ENCODE measurements at regions not wholly inside any gene's neighbourhood (a gene's known extent, or its start where the extent isn't known, plus 50 kb on each side); places are given as distances from the start of the nearest gene placed in this dataset.

GRCh38 chr12:19837543-19837942, 398.3 kb downstream of the AEBP2 start:
- no peak for TF ChIP-seq POLR2A (IDR thresholded peaks at IDR 0.05)
- TF ChIP-seq, protein P1, sequence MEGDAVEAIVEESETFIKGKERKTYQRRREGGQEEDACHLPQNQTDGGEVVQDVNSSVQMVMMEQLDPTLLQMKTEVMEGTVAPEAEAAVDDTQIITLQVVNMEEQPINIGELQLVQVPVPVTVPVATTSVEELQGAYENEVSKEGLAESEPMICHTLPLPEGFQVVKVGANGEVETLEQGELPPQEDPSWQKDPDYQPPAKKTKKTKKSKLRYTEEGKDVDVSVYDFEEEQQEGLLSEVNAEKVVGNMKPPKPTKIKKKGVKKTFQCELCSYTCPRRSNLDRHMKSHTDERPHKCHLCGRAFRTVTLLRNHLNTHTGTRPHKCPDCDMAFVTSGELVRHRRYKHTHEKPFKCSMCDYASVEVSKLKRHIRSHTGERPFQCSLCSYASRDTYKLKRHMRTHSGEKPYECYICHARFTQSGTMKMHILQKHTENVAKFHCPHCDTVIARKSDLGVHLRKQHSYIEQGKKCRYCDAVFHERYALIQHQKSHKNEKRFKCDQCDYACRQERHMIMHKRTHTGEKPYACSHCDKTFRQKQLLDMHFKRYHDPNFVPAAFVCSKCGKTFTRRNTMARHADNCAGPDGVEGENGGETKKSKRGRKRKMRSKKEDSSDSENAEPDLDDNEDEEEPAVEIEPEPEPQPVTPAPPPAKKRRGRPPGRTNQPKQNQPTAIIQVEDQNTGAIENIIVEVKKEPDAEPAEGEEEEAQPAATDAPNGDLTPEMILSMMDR (IDR thresholded peaks at IDR 0.05) = no peak

Data from Peyer's patch (tissue), 4 donors.